DND-41 (cell line): ENCODE measurements at regions not wholly inside any gene's neighbourhood (a gene's known extent, or its start where the extent isn't known, plus 50 kb on each side); places are given as distances from the start of the nearest gene placed in this dataset.
"Not testable (repeated sequence)": the region's sequence is repeated elsewhere in the genome, so short reads cannot be mapped to it uniquely, and the experiment has no call there.

Source experiments
- ATAC-seq: fragments of 200-7000 bp; cut with Tn5 transposase; 3 replicates; pipeline ENCODE4 v1.9.1; 2021; ENCODE audit warnings: low read depth; ENCODE audit not compliant: insufficient read depth
- DNase-seq: peaks from one replicate; pipeline ENCODE4 v3.0.0-alpha.2; 2020
- H2AFZ ChIP-seq: 2 replicates; pipeline ENCODE4 v1.6.0; 2012; ENCODE audit warnings: low read depth, low read length
- H3K27ac ChIP-seq: 2 replicates; pipeline ENCODE4 v1.5.1; 2012; ENCODE audit warnings: low read length, inconsistent platforms
- H3K27me3 ChIP-seq: fragments of 200-600 bp; sonication (generic); 2 replicates; pipeline ENCODE4 v1.6.0; 2012; ENCODE audit warnings: low read length, mild to moderate bottlenecking, inconsistent platforms; ENCODE audit not compliant: insufficient read depth, poor library complexity
- H3K36me3 ChIP-seq: 2 replicates; pipeline ENCODE4 v1.5.1; 2012; ENCODE audit warnings: low read length, inconsistent platforms; ENCODE audit not compliant: insufficient read depth
- H3K4me1 ChIP-seq: 2 replicates; pipeline ENCODE4 v1.5.1; 2012; ENCODE audit warnings: mild to moderate bottlenecking, low read length; ENCODE audit not compliant: insufficient read depth
- H3K4me2 ChIP-seq: 2 replicates; pipeline ENCODE4 v1.6.0; 2012; ENCODE audit warnings: mild to moderate bottlenecking, moderate library complexity, low read length, inconsistent platforms; ENCODE audit not compliant: insufficient read depth
- H3K4me3 ChIP-seq, 2 experiments: fragments of 200-600 bp in 1 of 2; shearing (Covaris generic) in 1 of 2; 2 replicates each; pipeline ENCODE4 v1.5.1; 2012 to 2016; ENCODE audit warnings: inconsistent platforms in 2 of 2, low read length in 2 of 2, mild to moderate bottlenecking in 2 of 2, low read depth in 1 of 2, moderate library complexity in 1 of 2
- H3K79me2 ChIP-seq: 2 replicates; pipeline ENCODE4 v1.6.0; 2012; ENCODE audit warnings: low read length, inconsistent platforms; ENCODE audit not compliant: insufficient read depth
- H3K9ac ChIP-seq: 2 replicates; pipeline ENCODE4 v1.6.0; 2012; ENCODE audit warnings: low read depth, mild to moderate bottlenecking, inconsistent platforms, low read length, moderate library complexity
- H3K9me3 ChIP-seq: 2 replicates; pipeline ENCODE4 v1.5.1; 2012; ENCODE audit warnings: low read length, moderate library complexity, mild to moderate bottlenecking, inconsistent platforms; ENCODE audit not compliant: insufficient read depth, severe bottlenecking
- H4K20me1 ChIP-seq: 2 replicates; pipeline ENCODE4 v1.6.0; 2012; ENCODE audit warnings: low read length; ENCODE audit not compliant: insufficient read depth
- CTCF ChIP-seq: IDR thresholded peaks from 2 replicates; pipeline ENCODE4 v1.5.1; 2012; ENCODE audit warnings: borderline replicate concordance, low read length, moderate library complexity, mild to moderate bottlenecking; ENCODE audit not compliant: poor library complexity, severe bottlenecking; ENCODE audit errors: extremely low read depth

DNA sequence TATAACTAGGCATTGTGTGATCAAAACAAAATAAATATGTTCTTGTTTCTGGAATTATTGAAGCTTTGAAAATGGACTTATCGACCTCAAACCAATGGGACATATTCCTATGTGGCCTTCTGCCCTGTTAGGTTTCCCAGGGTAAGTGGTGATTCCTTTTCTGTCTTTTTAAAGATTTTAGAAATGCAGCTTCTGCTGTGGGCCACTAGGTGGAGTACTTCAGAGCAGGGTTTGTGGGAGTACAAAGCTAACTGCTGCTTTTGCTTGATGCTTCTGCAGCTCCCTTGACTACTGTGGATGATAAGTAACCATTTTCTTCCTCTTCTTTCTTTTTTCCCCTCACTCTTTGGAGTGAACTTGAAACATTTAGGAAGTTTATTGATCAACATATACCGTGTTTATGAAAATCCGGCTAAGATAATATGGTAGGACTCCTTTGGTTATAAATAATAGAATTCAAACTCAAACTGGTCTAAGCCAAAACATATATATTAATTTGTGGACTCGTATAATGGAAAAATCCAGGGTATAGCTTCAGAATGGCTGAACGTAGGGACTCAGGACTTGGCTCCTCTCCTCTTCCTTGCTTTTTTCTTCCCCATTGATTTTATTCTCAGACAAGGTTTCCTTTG, 1737.7 kb upstream of the DEFB115 start:
- not testable (repeated sequence) for H2AFZ ChIP-seq, H4K20me1 ChIP-seq, H3K36me3 ChIP-seq, H3K27me3 ChIP-seq, ATAC-seq, H3K4me3 ChIP-seq, H3K9ac ChIP-seq, H3K79me2 ChIP-seq, H3K4me2 ChIP-seq, H3K9me3 ChIP-seq
- Histone ChIP-seq H3K4me1 (peaks cover 93% of the 10 kb centered on the region), H3K27ac (peak overlapping the region; percentile 84)
- peak; percentile 34 for DNase-seq
- TF ChIP-seq CTCF: peak; percentile 58

- not testable (repeated sequence) for H3K4me3 ChIP-seq, H3K79me2 ChIP-seq, H3K36me3 ChIP-seq, H3K9me3 ChIP-seq, H3K9ac ChIP-seq, ATAC-seq, H2AFZ ChIP-seq, H3K27me3 ChIP-seq, H3K4me2 ChIP-seq, H4K20me1 ChIP-seq
- Histone ChIP-seq H3K27ac (peak overlapping the region; percentile 56), H3K4me1 (peaks cover 41% of the 10 kb centered on the region)
- TF ChIP-seq CTCF: peak; percentile 46
- DNase-seq: peak; percentile 51
Observed at GRCh38 chr20:29533566-29534177, 1723.8 kb upstream of the DEFB115 start.

GRCh38 chr20:29566901-29567635, 1690.4 kb upstream of the DEFB115 start:
- not testable (repeated sequence) for H4K20me1 ChIP-seq, H3K9ac ChIP-seq, H3K4me3 ChIP-seq, H3K9me3 ChIP-seq, DNase-seq, H3K36me3 ChIP-seq, H3K4me1 ChIP-seq, H2AFZ ChIP-seq, H3K27ac ChIP-seq, H3K79me2 ChIP-seq, H3K4me2 ChIP-seq, H3K27me3 ChIP-seq, ATAC-seq

DNA sequence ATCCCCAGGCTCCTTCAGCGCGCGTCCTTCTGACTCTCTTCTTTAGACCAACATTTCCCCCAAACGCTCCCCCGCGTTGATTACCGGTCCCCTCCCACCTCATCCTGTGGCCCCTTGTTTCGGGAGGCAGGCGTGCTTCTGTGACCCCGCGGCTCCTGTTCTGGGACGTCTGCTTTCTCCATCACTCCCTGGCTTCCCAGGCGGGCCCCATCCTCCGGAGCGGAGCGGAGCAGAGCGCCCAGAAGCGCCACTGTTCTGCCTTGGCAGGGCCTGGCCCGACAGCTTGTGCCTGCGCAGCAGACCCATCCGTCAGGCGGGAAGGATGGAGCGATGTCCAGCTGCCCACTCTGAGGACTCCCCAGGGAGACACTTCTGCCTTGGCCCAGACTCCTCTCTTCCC, 1689.8 kb upstream of the DEFB115 start:
- H3K27ac ChIP-seq, H3K4me2 ChIP-seq, DNase-seq, H4K20me1 ChIP-seq, H3K79me2 ChIP-seq, ATAC-seq, H2AFZ ChIP-seq, H3K9me3 ChIP-seq, H3K27me3 ChIP-seq, H3K4me1 ChIP-seq, H3K36me3 ChIP-seq, H3K9ac ChIP-seq, H3K4me3 ChIP-seq: not testable (repeated sequence)

GRCh38 chr20:29570126-29570525, 1687.3 kb upstream of the DEFB115 start:
- not testable (repeated sequence) for H3K9me3 ChIP-seq, H3K4me1 ChIP-seq, H4K20me1 ChIP-seq, H3K9ac ChIP-seq, H2AFZ ChIP-seq, H3K36me3 ChIP-seq, H3K4me3 ChIP-seq, H3K27me3 ChIP-seq, H3K4me2 ChIP-seq, ATAC-seq, H3K79me2 ChIP-seq, DNase-seq, H3K27ac ChIP-seq

- not testable (repeated sequence) for H4K20me1 ChIP-seq, H3K9ac ChIP-seq, H3K27ac ChIP-seq, H3K36me3 ChIP-seq, ATAC-seq, DNase-seq, H3K4me1 ChIP-seq, H3K4me3 ChIP-seq, H3K9me3 ChIP-seq, H3K4me2 ChIP-seq, H2AFZ ChIP-seq, H3K27me3 ChIP-seq, H3K79me2 ChIP-seq
Observed at GRCh38 chr20:29589530-29589929, 1667.9 kb upstream of the DEFB115 start.

GRCh38 chr20:29604163-29604562, 1653.3 kb upstream of the DEFB115 start:
- H3K27ac ChIP-seq, H3K9ac ChIP-seq, H3K36me3 ChIP-seq, H2AFZ ChIP-seq, H3K9me3 ChIP-seq, DNase-seq, H3K4me3 ChIP-seq, H3K27me3 ChIP-seq, ATAC-seq, H3K4me2 ChIP-seq, H3K4me1 ChIP-seq, H3K79me2 ChIP-seq, H4K20me1 ChIP-seq: not testable (repeated sequence)
